Liver (tissue), 3 donors: ENCODE measurements at regions not wholly inside any gene's neighbourhood (a gene's known extent, or its start where the extent isn't known, plus 50 kb on each side); places are given as distances from the start of the nearest gene placed in this dataset.

Experiments used
- CTCF ChIP-seq: fragments of 150-350 bp; IDR thresholded peaks from 2 replicates; pipeline ENCODE4 v1.5.1; 2017; ENCODE audit warnings: improper control_type of control experiment, low read depth, low read length; ENCODE audit not compliant: missing input control
- EGR1 ChIP-seq, 2 donors: IDR thresholded peaks; 2 replicates each; pipeline ENCODE4 v1.6.1; 2016 to 2018; ENCODE audit warnings: antibody characterized with exemption in 2 of 2, low read depth in 2 of 2
- HNF4G ChIP-seq: IDR thresholded peaks from 2 replicates; pipeline ENCODE4 v1.6.1; 2016; ENCODE audit warnings: antibody characterized with exemption
- JUND ChIP-seq, 2 donors: IDR thresholded peaks; 2 replicates each; pipeline ENCODE4 v1.6.1; 2016; ENCODE audit warnings: antibody characterized with exemption in 2 of 2
- MAX ChIP-seq: IDR thresholded peaks from 2 replicates; pipeline ENCODE4 v1.6.1; 2016; ENCODE audit warnings: antibody characterized with exemption
- NR2F2 ChIP-seq: IDR thresholded peaks from 2 replicates; pipeline ENCODE4 v1.6.1; 2016; ENCODE audit warnings: antibody characterized with exemption
- RAD21 ChIP-seq, 2 donors: IDR thresholded peaks; 2 replicates each; pipeline ENCODE4 v1.6.1; 2016; ENCODE audit warnings: antibody characterized with exemption in 2 of 2, mild to moderate bottlenecking in 2 of 2
- REST ChIP-seq: IDR thresholded peaks from 2 replicates; pipeline ENCODE4 v1.6.1; 2016; ENCODE audit warnings: antibody characterized with exemption, mild to moderate bottlenecking
- TAF1 ChIP-seq: conservative IDR thresholded peaks from 2 replicates; pipeline ENCODE4 v1.6.1; 2016; ENCODE audit warnings: antibody characterized with exemption, mild to moderate bottlenecking
- YY1 ChIP-seq: IDR thresholded peaks from 2 replicates; pipeline ENCODE4 v1.6.1; 2016; ENCODE audit warnings: antibody characterized with exemption, mild to moderate bottlenecking
- donor health status: healthy.
- donor health status: healthy.

- TF ChIP-seq CTCF, result no peak
- no peak for TF ChIP-seq JUND (IDR thresholded peaks at IDR 0.05)
- TF ChIP-seq NR2F2, result no peak
- no peak for TF ChIP-seq EGR1 (IDR thresholded peaks at IDR 0.05; ENCODE audit: low read depth in 2 of 2)
- TF ChIP-seq TAF1, result no peak
- no peak for TF ChIP-seq MAX
- no peak for TF ChIP-seq REST
- no peak for TF ChIP-seq RAD21 (IDR thresholded peaks at IDR 0.05)
- TF ChIP-seq HNF4G, result no peak
- TF ChIP-seq YY1, result no peak
Observed at GRCh38 chr2:155980941-155981560, 351.5 kb downstream of the NR4A2 start.
